GM19351 (cell line): ENCODE measurements at regions not wholly inside any gene's neighbourhood (a gene's known extent, or its start where the extent isn't known, plus 50 kb on each side); places are given as distances from the start of the nearest gene placed in this dataset.
"Not testable (repeated sequence)": the region's sequence is repeated elsewhere in the genome, so short reads cannot be mapped to it uniquely, and the experiment has no call there.

ENCODE experiments used
- ATAC-seq: cut with Tn5 transposase; IDR thresholded peaks from one replicate; pipeline ENCODE4 v1.9.1; 2021; ENCODE audit warnings: mild to moderate bottlenecking, moderate library complexity; ENCODE audit not compliant: unreplicated experiment

GRCh38 chr12:61920230-61920629 lies 340.0 kb upstream of the USP15 start:
- ATAC-seq: no peak

DNA sequence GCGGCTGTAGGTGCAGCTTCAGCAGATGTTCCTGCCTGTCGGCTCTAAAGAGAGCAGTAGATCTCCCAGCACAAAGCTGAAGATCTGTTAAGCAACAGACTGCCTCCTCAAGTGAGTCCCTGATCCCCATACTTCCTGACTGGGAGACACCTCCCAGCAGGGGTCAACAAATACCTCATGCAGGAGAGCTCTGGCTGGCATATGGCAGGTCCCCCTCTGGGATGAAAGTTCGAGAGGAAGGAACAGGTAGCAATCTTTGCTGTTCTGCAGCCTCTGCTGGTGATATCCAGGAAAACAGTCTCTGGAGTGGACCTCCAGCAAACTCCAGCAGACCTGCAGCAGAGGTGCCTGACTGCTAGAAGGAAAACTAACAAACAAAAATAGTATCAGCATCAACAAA lies 337.1 kb upstream of the USP15 start:
- no peak for ATAC-seq

- no peak for ATAC-seq
Observed at GRCh38 chr12:61934564-61934963, 325.6 kb upstream of the USP15 start.

DNA sequence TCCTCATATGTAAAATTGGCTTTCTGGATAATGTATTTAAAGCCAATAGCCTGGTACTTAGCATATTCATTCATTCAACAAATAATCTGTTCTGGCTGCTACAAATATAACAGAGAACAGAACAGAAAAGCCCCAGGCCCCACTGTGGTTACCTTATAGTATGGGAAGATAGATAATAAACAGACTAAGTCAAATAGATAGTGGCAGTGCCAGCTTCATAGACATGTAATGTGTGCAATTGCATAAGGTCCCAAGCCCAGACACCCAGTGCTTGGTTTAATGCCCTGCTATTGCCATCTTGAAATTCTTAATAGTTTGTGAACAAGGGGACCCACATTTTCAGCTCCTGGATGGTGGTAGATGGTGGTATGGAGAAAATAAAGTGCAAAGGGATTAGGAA lies 320.2 kb upstream of the USP15 start:
- ATAC-seq: no peak

- ATAC-seq: no peak
Observed at GRCh38 chr12:61956545-61956944, 303.7 kb upstream of the USP15 start.

- no peak for ATAC-seq
Observed at GRCh38 chr12:61974461-61974860, 285.7 kb upstream of the USP15 start.

- ATAC-seq: no peak
Observed at GRCh38 chr12:61985830-61986229, 274.4 kb upstream of the USP15 start.

- no peak for ATAC-seq
Observed at GRCh38 chr12:61987173-61987572, 273.0 kb upstream of the USP15 start.

DNA sequence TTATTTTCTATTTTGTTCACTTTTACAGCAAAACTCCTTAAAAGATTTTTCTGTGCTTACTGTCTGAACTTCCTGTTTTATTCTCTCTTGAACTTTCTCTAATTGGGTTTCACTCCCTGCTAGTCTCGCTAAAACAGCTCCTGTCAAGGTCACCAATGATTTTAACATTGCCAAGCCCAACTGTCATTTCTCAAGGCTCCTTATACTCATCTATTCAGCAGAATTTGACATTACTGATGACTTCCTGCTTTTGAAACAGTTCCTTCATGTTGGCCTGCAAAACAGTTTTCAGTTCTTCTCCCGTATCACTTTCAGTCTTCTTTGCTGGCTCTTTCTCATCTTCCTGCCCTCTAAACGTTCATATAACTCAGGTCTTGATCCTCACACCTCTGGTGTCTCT lies 268.5 kb upstream of the USP15 start:
- no peak for ATAC-seq

DNA sequence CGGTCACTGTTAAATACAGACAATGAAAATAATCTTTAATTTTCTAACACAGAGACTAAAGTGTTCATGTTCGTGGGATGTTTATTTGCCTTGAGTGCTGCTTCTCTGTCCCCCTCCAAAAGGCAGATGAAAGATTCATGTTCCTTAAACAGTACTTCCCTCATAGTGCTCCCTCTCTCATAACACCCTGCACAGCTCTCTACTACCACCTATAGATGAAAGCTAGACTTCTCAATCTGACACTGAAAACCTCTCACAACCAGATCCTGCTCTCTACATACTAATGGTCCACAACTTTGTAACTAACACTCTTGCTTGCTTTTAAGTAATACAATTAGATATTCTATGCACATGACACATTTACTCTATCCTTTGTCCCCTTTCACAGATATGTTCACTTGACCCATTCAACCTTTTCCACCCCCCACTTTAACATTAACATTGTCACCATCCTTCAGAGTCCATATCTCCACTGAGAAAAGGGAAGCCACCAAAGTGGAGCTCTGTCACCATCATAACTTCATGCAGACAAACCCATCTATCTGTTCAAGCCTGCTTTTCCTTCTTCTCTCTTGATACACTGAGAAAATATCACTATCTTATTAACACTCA lies 266.4 kb upstream of the USP15 start:
- ATAC-seq: peak; percentile 91

- no peak for ATAC-seq
Observed at GRCh38 chr12:61996717-61997116, 263.5 kb upstream of the USP15 start.

DNA sequence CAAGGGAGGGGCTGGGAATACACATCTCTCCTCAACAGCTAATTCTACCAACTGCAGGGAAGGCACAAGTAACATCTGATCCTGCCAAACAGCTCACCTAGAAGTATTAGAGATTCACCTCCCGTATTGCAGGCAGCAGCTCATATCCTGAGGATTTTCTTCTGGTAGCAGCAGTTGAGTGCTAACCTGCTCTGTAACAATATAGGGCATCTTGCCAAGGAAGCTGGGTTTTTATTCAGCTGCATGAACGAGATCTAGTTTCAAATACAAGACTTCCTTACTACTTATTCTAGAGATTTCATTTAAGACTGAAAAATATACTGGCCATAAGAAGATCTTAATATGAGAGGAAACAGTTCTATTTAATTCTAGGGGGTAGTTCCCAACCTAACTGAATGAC lies 261.4 kb upstream of the USP15 start:
- ATAC-seq: no peak

DNA sequence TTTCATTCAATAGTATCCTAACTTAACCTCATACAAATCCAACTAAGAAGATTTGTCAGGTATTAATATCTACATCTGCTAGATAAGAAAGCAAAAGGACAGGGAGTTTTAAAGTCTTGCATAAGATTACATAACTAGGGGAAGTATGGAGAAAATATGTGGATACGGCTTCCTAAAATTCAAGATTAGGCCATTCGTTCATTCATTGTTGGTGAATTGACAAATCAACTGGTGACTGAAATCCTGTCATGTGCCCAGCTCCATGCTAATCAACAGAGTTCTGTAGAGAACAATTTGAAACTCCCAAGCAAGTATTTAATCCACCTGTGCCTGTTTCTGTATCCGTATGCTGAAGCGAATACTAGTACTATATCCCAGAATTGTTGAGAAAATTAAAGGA lies 260.9 kb upstream of the USP15 start:
- no peak for ATAC-seq

- no peak for ATAC-seq
Observed at GRCh38 chr12:62001424-62001823, 258.8 kb upstream of the USP15 start.

DNA sequence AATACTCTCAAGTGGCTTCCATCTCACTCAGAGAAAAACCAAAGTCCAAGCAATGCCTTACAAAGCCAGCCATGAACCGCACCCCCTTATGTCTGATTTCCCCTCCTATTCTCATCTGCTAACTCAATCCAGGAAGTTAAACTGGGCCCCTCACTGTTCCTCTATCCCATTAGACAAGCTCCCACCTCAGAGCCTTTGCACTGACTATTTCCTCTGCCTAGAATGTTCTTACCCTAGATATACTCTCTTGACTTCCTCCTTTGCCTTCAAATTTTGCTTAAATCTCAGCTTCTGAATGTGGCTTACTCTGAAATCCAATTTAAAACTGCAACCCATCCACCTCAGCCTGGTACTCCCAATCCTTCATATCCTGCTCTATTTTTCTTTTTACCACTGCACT lies 257.0 kb upstream of the USP15 start:
- ATAC-seq: no peak

DNA sequence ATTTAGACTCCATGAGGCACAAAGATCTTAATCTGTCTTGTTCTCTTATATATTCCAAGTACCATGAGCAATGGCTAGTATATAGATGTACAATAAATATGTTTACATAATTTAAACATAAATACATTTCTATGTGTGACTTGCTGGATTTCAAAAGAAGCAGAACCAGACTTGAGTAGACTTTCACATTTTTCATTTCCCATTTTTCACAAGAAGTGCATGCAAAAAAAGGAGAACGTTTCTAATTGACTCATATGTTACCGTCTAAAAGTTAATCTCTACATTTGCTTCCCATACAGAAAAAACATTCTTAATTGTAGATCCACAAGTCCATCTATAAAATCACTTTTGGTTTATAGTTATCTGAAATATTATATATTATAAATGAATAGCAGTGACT lies 256.5 kb upstream of the USP15 start:
- ATAC-seq: no peak

- no peak for ATAC-seq
Observed at GRCh38 chr12:62005615-62006014, 254.6 kb upstream of the USP15 start.

GRCh38 chr12:62006076-62006732 lies 254.0 kb upstream of the USP15 start:
- peak; percentile 90 for ATAC-seq

- no peak for ATAC-seq
Observed at GRCh38 chr12:62008703-62009102, 251.5 kb upstream of the USP15 start.

DNA sequence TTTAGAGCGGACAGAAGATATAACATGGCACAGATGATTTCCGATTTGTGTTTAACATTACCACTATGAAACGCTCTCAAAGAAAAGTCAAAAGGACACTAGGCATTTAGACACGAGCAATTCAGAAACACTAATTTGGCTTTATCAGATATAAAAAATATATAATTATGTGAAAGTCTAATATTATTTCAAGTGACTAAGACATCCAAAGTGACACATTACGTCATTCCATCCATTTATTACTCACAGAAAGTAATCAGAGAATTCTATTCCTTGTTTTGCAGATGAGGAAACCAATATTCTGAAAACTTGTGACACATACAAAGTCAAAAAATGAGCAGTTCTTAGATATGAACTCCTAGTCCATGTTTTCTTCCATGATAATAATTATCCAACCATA lies 250.8 kb upstream of the USP15 start:
- ATAC-seq: no peak

- not testable (repeated sequence) for ATAC-seq
Observed at GRCh38 chr12:62010331-62010906, 249.8 kb upstream of the USP15 start.

DNA sequence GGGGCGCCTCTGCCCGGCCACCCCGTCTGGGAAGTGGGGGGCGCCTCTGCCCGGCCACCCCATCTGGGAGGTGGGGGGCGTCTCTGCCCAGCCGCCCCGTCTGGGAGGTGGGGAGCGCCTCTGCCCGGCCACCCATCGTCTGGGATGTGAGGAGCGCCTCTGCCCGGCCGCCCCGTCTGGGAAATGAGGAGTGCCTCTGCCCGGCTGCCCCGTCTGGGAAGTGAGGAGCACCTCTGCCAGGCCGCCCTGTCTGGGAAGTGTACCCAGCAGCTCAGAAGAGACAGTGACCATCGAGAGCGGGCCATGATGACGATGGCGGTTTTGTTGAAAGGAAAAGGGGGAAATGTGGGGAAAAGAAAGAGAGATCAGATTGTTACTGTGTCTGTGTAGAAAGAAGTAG lies 249.2 kb upstream of the USP15 start:
- ATAC-seq: not testable (repeated sequence)

DNA sequence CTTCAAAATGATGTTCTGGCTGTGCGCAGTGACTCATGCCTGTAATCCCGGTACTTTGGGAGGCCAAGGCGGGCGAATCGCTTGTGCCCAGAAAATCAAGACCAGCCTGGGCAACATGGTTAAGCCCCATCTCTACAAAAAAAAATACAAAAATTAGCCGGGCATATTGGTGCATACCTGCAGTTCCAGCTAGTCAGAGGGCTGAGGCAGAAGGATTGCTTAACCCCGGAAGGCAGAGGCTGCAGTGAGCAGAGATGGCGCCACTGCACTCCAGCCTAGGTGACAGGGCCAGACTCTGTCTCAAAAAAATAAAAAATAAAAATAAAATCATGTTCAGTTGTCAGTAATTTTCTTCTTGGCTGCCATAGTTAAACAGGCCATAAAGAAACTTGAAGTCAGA lies 245.9 kb upstream of the USP15 start:
- no peak for ATAC-seq
